Left lung (tissue), 4 donors: ENCODE measurements at regions not wholly inside any gene's neighbourhood (a gene's known extent, or its start where the extent isn't known, plus 50 kb on each side); places are given as distances from the start of the nearest gene placed in this dataset.

Experiments used
- ATAC-seq: fragments of 200-7000 bp; cut with Tn5 transposase; one replicate; pipeline ENCODE4 v1.9.1; 2020; ENCODE audit warnings: moderate library complexity
- DNase-seq, 4 donors: peaks; one replicate each; pipeline ENCODE4 v3.0.0-alpha.2; 2013 to 2020
- H3K27ac ChIP-seq, 2 donors: fragments of 200-600 bp; sonication (generic) in 1 of 2; one replicate each; pipeline versions ENCODE4 v1.5.0 to v1.8.0; 2020 to 2021
- H3K27me3 ChIP-seq, 2 donors: fragments of 200-600 bp; sonication (generic) in 1 of 2; one replicate each; pipeline versions ENCODE4 v1.5.0 to v1.8.0; 2020 to 2021
- H3K36me3 ChIP-seq, 2 donors: fragments of 200-600 bp; sonication (generic) in 1 of 2; one replicate each; pipeline versions ENCODE4 v1.5.0 to v1.8.0; 2020 to 2021
- H3K4me1 ChIP-seq, 2 donors: fragments of 200-600 bp; one replicate each; pipeline ENCODE4 v1.8.0; 2021
- H3K4me3 ChIP-seq, 2 donors: fragments of 200-600 bp; sonication (generic) in 1 of 2; one replicate each; pipeline versions ENCODE4 v1.5.0 to v1.8.0; 2020 to 2021; ENCODE audit warnings: mild to moderate bottlenecking in 1 of 2
- H3K9me3 ChIP-seq, 2 donors: fragments of 200-600 bp; sonication (generic) in 1 of 2; one replicate each; pipeline versions ENCODE4 v1.5.0 to v1.8.0; 2020 to 2021
- intact Hi-C, 2 donors: fragments of 100-400 bp; cut with DNase I; formaldehyde crosslinking; loops; one replicate each; pipeline versions ENCODE4 v1.11.2 to v1.14.2; 2022
- TF ChIP-seq, protein P1 (sequence below), 2 donors: fragments of 200-600 bp; sonication (generic) in 1 of 2; IDR thresholded peaks; one replicate each; pipeline versions ENCODE4 v1.5.0 to v1.8.0; 2021; ENCODE audit warnings: antibody characterized with exemption in 2 of 2
- donor health status: DM: no; HTN: yes; CAD: no.
- donor health status: DM: no; HTN: no; CAD: no.

DNA sequence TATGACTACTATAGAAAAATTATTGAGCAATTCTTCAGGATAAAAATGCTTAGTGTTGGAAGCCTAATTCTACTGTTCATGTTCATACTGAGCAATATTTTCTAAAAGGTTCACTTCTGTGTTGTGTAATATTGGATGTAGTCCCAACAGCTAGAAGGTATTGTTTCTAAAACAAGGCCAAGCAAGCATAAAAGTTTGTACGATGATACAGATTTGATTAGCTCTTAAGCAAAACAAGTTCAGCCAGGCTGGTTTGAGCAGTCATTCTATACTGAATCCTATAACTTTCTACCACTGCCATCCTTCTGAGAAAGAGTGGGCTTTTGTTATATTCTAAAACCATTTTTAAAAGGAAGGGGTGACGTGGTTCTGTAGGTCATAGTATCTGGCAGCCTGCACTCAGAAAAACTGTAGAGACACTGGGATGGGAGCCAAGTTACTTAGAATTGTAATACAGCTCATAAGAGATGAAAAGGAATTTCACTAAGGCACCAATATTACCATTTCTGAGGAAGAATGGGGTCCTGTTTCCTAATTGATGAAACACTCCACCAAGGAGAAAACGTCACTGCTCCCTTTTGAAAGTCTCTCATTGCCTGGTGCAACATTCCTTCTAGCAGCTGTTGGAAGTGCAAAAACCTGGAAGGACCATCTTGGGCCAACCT is 275.0 kb upstream of the DACH1 start:
- ATAC-seq (no peak), DNase-seq (peak in 2 of 4 donors; percentile 27 to 57)
- H3K27ac ChIP-seq, result no peak overlapping the region
- H3K36me3 ChIP-seq, result no peaks in the 10 kb centered on the region
- TF ChIP-seq, protein P1, sequence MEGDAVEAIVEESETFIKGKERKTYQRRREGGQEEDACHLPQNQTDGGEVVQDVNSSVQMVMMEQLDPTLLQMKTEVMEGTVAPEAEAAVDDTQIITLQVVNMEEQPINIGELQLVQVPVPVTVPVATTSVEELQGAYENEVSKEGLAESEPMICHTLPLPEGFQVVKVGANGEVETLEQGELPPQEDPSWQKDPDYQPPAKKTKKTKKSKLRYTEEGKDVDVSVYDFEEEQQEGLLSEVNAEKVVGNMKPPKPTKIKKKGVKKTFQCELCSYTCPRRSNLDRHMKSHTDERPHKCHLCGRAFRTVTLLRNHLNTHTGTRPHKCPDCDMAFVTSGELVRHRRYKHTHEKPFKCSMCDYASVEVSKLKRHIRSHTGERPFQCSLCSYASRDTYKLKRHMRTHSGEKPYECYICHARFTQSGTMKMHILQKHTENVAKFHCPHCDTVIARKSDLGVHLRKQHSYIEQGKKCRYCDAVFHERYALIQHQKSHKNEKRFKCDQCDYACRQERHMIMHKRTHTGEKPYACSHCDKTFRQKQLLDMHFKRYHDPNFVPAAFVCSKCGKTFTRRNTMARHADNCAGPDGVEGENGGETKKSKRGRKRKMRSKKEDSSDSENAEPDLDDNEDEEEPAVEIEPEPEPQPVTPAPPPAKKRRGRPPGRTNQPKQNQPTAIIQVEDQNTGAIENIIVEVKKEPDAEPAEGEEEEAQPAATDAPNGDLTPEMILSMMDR (IDR thresholded peaks at IDR 0.05), result no peak
- H3K9me3 ChIP-seq, result no peaks in the 10 kb centered on the region
- H3K4me3 ChIP-seq, result no peak overlapping the region
- H3K4me1 ChIP-seq, result no peaks in the 10 kb centered on the region
- intact Hi-C loops, result no loop called here
- no peaks in the 10 kb centered on the region for H3K27me3 ChIP-seq

GRCh38 chr13:72139192-72139591 is 272.2 kb upstream of the DACH1 start:
- Histone ChIP-seq H3K4me3 (no peak overlapping the region), H3K27ac (no peak overlapping the region), H3K36me3 (no peaks in the 10 kb centered on the region), H3K27me3 (no peaks in the 10 kb centered on the region), H3K9me3 (no peaks in the 10 kb centered on the region), H3K4me1 (no peaks in the 10 kb centered on the region)
- ATAC-seq (no peak), DNase-seq (no peak)
- TF ChIP-seq, protein P1 (IDR thresholded peaks at IDR 0.05), result no peak
- intact Hi-C loops, result no loop called here

- intact Hi-C loops, result no loop called here
- H3K9me3 ChIP-seq, result no peaks in the 10 kb centered on the region
- TF ChIP-seq, protein P1 (IDR thresholded peaks at IDR 0.05), result no peak
- no peak overlapping the region for H3K27ac ChIP-seq
- H3K27me3 ChIP-seq, result no peaks in the 10 kb centered on the region
- no peak overlapping the region for H3K4me3 ChIP-seq
- DNase-seq (no peak), ATAC-seq (no peak)
- H3K4me1 ChIP-seq, result no peaks in the 10 kb centered on the region
- H3K36me3 ChIP-seq, result no peaks in the 10 kb centered on the region
Observed at GRCh38 chr13:72132075-72132474, 265.1 kb upstream of the DACH1 start.

GRCh38 chr13:72129117-72129516 is 262.1 kb upstream of the DACH1 start:
- Histone ChIP-seq H3K27me3 (no peaks in the 10 kb centered on the region), H3K36me3 (no peaks in the 10 kb centered on the region), H3K4me1 (no peaks in the 10 kb centered on the region), H3K27ac (no peak overlapping the region), H3K4me3 (no peak overlapping the region), H3K9me3 (no peaks in the 10 kb centered on the region)
- TF ChIP-seq, protein P1 (IDR thresholded peaks at IDR 0.05), result no peak
- intact Hi-C loops, result no loop called here
- ATAC-seq (no peak), DNase-seq (no peak)

- Histone ChIP-seq H3K36me3 (no peaks in the 10 kb centered on the region), H3K9me3 (no peaks in the 10 kb centered on the region), H3K4me1 (no peaks in the 10 kb centered on the region), H3K27ac (no peak overlapping the region), H3K4me3 (no peak overlapping the region), H3K27me3 (no peaks in the 10 kb centered on the region)
- ATAC-seq, result peak; percentile 16
- TF ChIP-seq, protein P1 (IDR thresholded peaks at IDR 0.05), result no peak
- no peak for DNase-seq
- intact Hi-C loops, result no loop called here
Observed at GRCh38 chr13:72127031-72127430, 260.0 kb upstream of the DACH1 start.
